ENCODE measurements at regions not wholly inside any gene's neighbourhood (a gene's known extent, or its start where the extent isn't known, plus 50 kb on each side); places are given as distances from the start of the nearest gene placed in this dataset.
"Not testable (repeated sequence)": the region's sequence is repeated elsewhere in the genome, so short reads cannot be mapped to it uniquely, and the experiment has no call there.

GRCh38 chr13:50422181-50423148 lies 407.2 kb downstream of the KCNRG start:
- DNase-seq: no peak

GRCh38 chr13:50424993-50425392 lies 409.7 kb downstream of the KCNRG start:
- no peak for DNase-seq

- DNase-seq: no peak
Measured at GRCh38 chr13:50425772-50426171, 410.5 kb downstream of the KCNRG start.

GRCh38 chr13:50426927-50427326 lies 411.7 kb downstream of the KCNRG start:
- no peak for DNase-seq

- DNase-seq: not testable (repeated sequence)
Measured at GRCh38 chr13:50427511-50427910, 412.3 kb downstream of the KCNRG start.

GRCh38 chr13:50428183-50428877 lies 413.1 kb downstream of the KCNRG start:
- DNase-seq: no peak

- DNase-seq: no peak
Measured at GRCh38 chr13:50435011-50435410, 408.5 kb downstream of the DLEU7 start.

- no peak for DNase-seq
Measured at GRCh38 chr13:50437252-50437651, 406.2 kb downstream of the DLEU7 start.

GRCh38 chr13:50438351-50438750 lies 405.1 kb downstream of the DLEU7 start:
- DNase-seq: no peak

- no peak for DNase-seq
Measured at GRCh38 chr13:50441130-50441529, 402.4 kb downstream of the DLEU7 start.

- no peak for DNase-seq
Measured at GRCh38 chr13:50444726-50445125, 398.8 kb downstream of the DLEU7 start.

- no peak for DNase-seq
Measured at GRCh38 chr13:50446611-50447010, 396.9 kb downstream of the DLEU7 start.

GRCh38 chr13:50448535-50448998 lies 394.9 kb downstream of the DLEU7 start:
- no peak for DNase-seq

GRCh38 chr13:50449465-50449864 lies 394.0 kb downstream of the DLEU7 start:
- no peak for DNase-seq

GRCh38 chr13:50450279-50450678 lies 393.2 kb downstream of the DLEU7 start:
- no peak for DNase-seq

GRCh38 chr13:50451609-50452008 lies 391.9 kb downstream of the DLEU7 start:
- no peak for DNase-seq

GRCh38 chr13:50452028-50452427 lies 391.5 kb downstream of the DLEU7 start:
- no peak for DNase-seq

- DNase-seq: no peak
Measured at GRCh38 chr13:50452756-50453155, 390.7 kb downstream of the DLEU7 start.

GRCh38 chr13:50453188-50453587 lies 390.3 kb downstream of the DLEU7 start:
- no peak for DNase-seq

- no peak for DNase-seq
Measured at GRCh38 chr13:50456111-50456510, 387.4 kb downstream of the DLEU7 start.

- DNase-seq: no peak
Measured at GRCh38 chr13:50457415-50458393, 385.8 kb downstream of the DLEU7 start.

- DNase-seq: no peak
Measured at GRCh38 chr13:50459046-50459445, 384.4 kb downstream of the DLEU7 start.

GRCh38 chr13:50459658-50460057 lies 383.8 kb downstream of the DLEU7 start:
- DNase-seq: no peak

Data from NCI-H524 treated with DMSO at 0.1 percent for 48 hours (cell line).